ENCODE measurements at regions not wholly inside any gene's neighbourhood (a gene's known extent, or its start where the extent isn't known, plus 50 kb on each side); places are given as distances from the start of the nearest gene placed in this dataset.

DNA sequence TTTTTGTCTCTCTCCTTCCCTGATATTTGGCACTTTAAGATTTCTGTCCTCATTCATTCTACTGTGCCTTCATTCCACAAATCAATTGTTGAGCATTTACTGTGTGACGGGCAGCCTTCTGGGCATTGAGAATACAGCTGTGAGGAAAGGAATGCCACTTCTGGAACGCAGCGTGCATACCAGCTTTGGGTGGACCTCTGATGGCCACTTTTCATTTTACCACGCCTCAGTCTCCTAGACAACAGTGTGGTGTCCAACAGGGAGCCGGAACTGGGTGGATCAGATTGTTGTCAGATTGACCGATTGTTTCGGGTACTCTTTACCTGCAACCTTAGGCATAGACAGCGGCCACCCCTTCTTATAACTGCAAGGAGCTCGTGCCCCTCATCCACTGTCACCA is 222.7 kb upstream of the DPP6 start:
- TF ChIP-seq POLR2A (IDR thresholded peaks at IDR 0.05) (no peak), POLR2AphosphoS5 (IDR thresholded peaks at IDR 0.05) (no peak)
- TF ChIP-seq, protein P1, sequence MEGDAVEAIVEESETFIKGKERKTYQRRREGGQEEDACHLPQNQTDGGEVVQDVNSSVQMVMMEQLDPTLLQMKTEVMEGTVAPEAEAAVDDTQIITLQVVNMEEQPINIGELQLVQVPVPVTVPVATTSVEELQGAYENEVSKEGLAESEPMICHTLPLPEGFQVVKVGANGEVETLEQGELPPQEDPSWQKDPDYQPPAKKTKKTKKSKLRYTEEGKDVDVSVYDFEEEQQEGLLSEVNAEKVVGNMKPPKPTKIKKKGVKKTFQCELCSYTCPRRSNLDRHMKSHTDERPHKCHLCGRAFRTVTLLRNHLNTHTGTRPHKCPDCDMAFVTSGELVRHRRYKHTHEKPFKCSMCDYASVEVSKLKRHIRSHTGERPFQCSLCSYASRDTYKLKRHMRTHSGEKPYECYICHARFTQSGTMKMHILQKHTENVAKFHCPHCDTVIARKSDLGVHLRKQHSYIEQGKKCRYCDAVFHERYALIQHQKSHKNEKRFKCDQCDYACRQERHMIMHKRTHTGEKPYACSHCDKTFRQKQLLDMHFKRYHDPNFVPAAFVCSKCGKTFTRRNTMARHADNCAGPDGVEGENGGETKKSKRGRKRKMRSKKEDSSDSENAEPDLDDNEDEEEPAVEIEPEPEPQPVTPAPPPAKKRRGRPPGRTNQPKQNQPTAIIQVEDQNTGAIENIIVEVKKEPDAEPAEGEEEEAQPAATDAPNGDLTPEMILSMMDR (IDR thresholded peaks at IDR 0.05): no peak
